Activated CD8-positive, alpha-beta T cell treated with anti-CD3 and anti-CD28 coated beads for 36 hours (primary cell): ENCODE measurements at regions not wholly inside any gene's neighbourhood (a gene's known extent, or its start where the extent isn't known, plus 50 kb on each side); places are given as distances from the start of the nearest gene placed in this dataset.

Experiments used
- ATAC-seq: fragments of 200-7000 bp; cut with Tn5 transposase; one replicate; pipeline ENCODE4 v1.10.0; 2021; ENCODE audit warnings: mild to moderate bottlenecking, moderate library complexity
- CTCF ChIA-PET: fragments of 350-600 bp; sonication (Branson Sonifier 250); formaldehyde crosslinking; loops from one replicate; lab custom pipeline; 2021; ENCODE audit warnings: antibody characterized with exemption; lab: Charles Lee
- POLR2A ChIA-PET: fragments of 350-600 bp; sonication (Branson Sonifier 250); formaldehyde crosslinking; loops from one replicate; lab custom pipeline; 2021; ENCODE audit warnings: antibody characterized with exemption; lab: Charles Lee
- DNase-seq: peaks from one replicate; pipeline ENCODE4 v3.0.0-alpha.2; 2020
- H3K27ac Mint-ChIP-seq: one replicate; pipeline ENCODE4 v1.8.0; 2021; ENCODE audit warnings: mild to moderate bottlenecking, mixed read lengths
- H3K27me3 Mint-ChIP-seq: one replicate; pipeline ENCODE4 v1.8.0; 2021; ENCODE audit warnings: mixed read lengths
- H3K36me3 Mint-ChIP-seq: one replicate; pipeline ENCODE4 v1.8.0; 2021; ENCODE audit warnings: low read depth, mixed read lengths
- H3K4me1 Mint-ChIP-seq: one replicate; pipeline ENCODE4 v1.8.0; 2021; ENCODE audit warnings: low read depth, mixed read lengths
- H3K4me3 Mint-ChIP-seq: one replicate; pipeline ENCODE4 v1.8.0; 2021; ENCODE audit warnings: mild to moderate bottlenecking, moderate library complexity, mixed read lengths
- H3K9me3 Mint-ChIP-seq: one replicate; pipeline ENCODE4 v1.8.0; 2021; ENCODE audit warnings: mixed read lengths
- CTCF ChIP-seq: fragments of 200-600 bp; IDR thresholded peaks from one replicate; pipeline ENCODE4 v1.8.0; 2022; ENCODE audit warnings: antibody characterized with exemption, mild to moderate bottlenecking
- intact Hi-C: fragments of 100-400 bp; cut with micrococcal nuclease; formaldehyde crosslinking; loops from one replicate; pipeline ENCODE4 v1.10.0; 2022

GRCh38 chrY:8064500-8064899 lies 1152.9 kb upstream of the AMELY start:
- Mint-ChIP-seq H3K36me3 (no peaks in the 10 kb centered on the region), H3K27ac (no peak overlapping the region), H3K9me3 (no peaks in the 10 kb centered on the region), H3K4me1 (no peaks in the 10 kb centered on the region), H3K27me3 (no peaks in the 10 kb centered on the region), H3K4me3 (no peak overlapping the region)
- intact Hi-C loops, result no loop called here
- TF ChIP-seq CTCF, result no peak
- ATAC-seq, result no peak
- DNase-seq, result no peak
- POLR2A ChIA-PET, result no interaction called here
- CTCF ChIA-PET, result no interaction called here

GRCh38 chrY:8063973-8064372 lies 1152.4 kb upstream of the AMELY start:
- POLR2A ChIA-PET, result no interaction called here
- no peaks in the 10 kb centered on the region for H3K9me3 Mint-ChIP-seq
- no peaks in the 10 kb centered on the region for H3K36me3 Mint-ChIP-seq
- H3K27ac Mint-ChIP-seq, result no peak overlapping the region
- no peaks in the 10 kb centered on the region for H3K27me3 Mint-ChIP-seq
- ATAC-seq, result no peak
- intact Hi-C loops, result no loop called here
- TF ChIP-seq CTCF, result no peak
- no peaks in the 10 kb centered on the region for H3K4me1 Mint-ChIP-seq
- no peak overlapping the region for H3K4me3 Mint-ChIP-seq
- DNase-seq, result no peak
- CTCF ChIA-PET, result no interaction called here

- DNase-seq, result no peak
- Mint-ChIP-seq H3K9me3 (no peaks in the 10 kb centered on the region), H3K4me1 (no peaks in the 10 kb centered on the region), H3K4me3 (no peak overlapping the region), H3K27me3 (no peaks in the 10 kb centered on the region), H3K27ac (no peak overlapping the region), H3K36me3 (no peaks in the 10 kb centered on the region)
- no peak for TF ChIP-seq CTCF
- ATAC-seq, result no peak
- intact Hi-C loops, result no loop called here
- POLR2A ChIA-PET, result no interaction called here
- CTCF ChIA-PET, result no interaction called here
Measured at GRCh38 chrY:8058613-8059012, 1147.1 kb upstream of the AMELY start.

GRCh38 chrY:8051340-8051739 lies 1139.8 kb upstream of the AMELY start:
- DNase-seq, result no peak
- H3K4me1 Mint-ChIP-seq, result no peaks in the 10 kb centered on the region
- TF ChIP-seq CTCF, result no peak
- H3K36me3 Mint-ChIP-seq, result no peaks in the 10 kb centered on the region
- H3K27me3 Mint-ChIP-seq, result no peaks in the 10 kb centered on the region
- H3K9me3 Mint-ChIP-seq, result no peaks in the 10 kb centered on the region
- no peak overlapping the region for H3K4me3 Mint-ChIP-seq
- no peak for ATAC-seq
- ChIA-PET CTCF (no interaction called here), POLR2A (no interaction called here)
- H3K27ac Mint-ChIP-seq, result no peak overlapping the region
- intact Hi-C loops, result no loop called here

- no peaks in the 10 kb centered on the region for H3K36me3 Mint-ChIP-seq
- ChIA-PET CTCF (no interaction called here), POLR2A (no interaction called here)
- intact Hi-C loops, result no loop called here
- no peak for ATAC-seq
- H3K4me1 Mint-ChIP-seq, result no peaks in the 10 kb centered on the region
- no peaks in the 10 kb centered on the region for H3K9me3 Mint-ChIP-seq
- H3K27me3 Mint-ChIP-seq, result no peaks in the 10 kb centered on the region
- no peak overlapping the region for H3K27ac Mint-ChIP-seq
- TF ChIP-seq CTCF, result no peak
- no peak overlapping the region for H3K4me3 Mint-ChIP-seq
- no peak for DNase-seq
Measured at GRCh38 chrY:8041238-8041637, 1129.7 kb upstream of the AMELY start.
